GM23338 (cell line): ENCODE measurements at regions not wholly inside any gene's neighbourhood (a gene's known extent, or its start where the extent isn't known, plus 50 kb on each side); places are given as distances from the start of the nearest gene placed in this dataset.
A peak's percentile ranks its signal among the peaks of the same experiment; 100 is the strongest.

ENCODE experiments used
- ATAC-seq: fragments of 200-7000 bp; cut with Tn5 transposase; 3 replicates; pipeline ENCODE4 v1.9.1; 2020
- DNase-seq: peaks from one replicate; pipeline ENCODE4 v3.0.0-alpha.2; 2015; ENCODE audit warnings: low spot score
- H2AFZ ChIP-seq: fragments of 200-600 bp; sonication (generic); 2 replicates; pipeline ENCODE4 v1.8.0; 2016; ENCODE audit warnings: antibody characterized with exemption, mild to moderate bottlenecking, moderate library complexity
- H3F3A ChIP-seq: fragments of 200-600 bp; sonication (generic); replicated peaks from 2 replicates; pipeline ENCODE4 v1.8.0; 2017; ENCODE audit warnings: antibody characterized with exemption, mixed run types, low read depth
- H3K27ac ChIP-seq: fragments of 200-600 bp; sonication (generic); 2 replicates; pipeline ENCODE4 v1.6.1; 2016; ENCODE audit warnings: low read depth
- H3K27me3 ChIP-seq: fragments of 200-600 bp; sonication (generic); 2 replicates; pipeline ENCODE4 v1.8.0; 2016; ENCODE audit warnings: mild to moderate bottlenecking, mixed run types, moderate library complexity; ENCODE audit not compliant: insufficient read depth
- H3K36me3 ChIP-seq: fragments of 200-600 bp; sonication (generic); 2 replicates; pipeline ENCODE4 v1.8.0; 2016; ENCODE audit warnings: mild to moderate bottlenecking; ENCODE audit not compliant: insufficient read depth
- H3K4me1 ChIP-seq: fragments of 200-600 bp; sonication (generic); 2 replicates; pipeline ENCODE4 v1.8.0; 2016; ENCODE audit warnings: mild to moderate bottlenecking, moderate library complexity; ENCODE audit not compliant: insufficient read depth
- H3K4me2 ChIP-seq: fragments of 200-600 bp; sonication (generic); 2 replicates; pipeline ENCODE4 v1.7.1; 2017; ENCODE audit warnings: mixed run types
- H3K4me3 ChIP-seq: fragments of 200-600 bp; sonication (generic); 2 replicates; pipeline ENCODE4 v1.6.1; 2016; ENCODE audit warnings: mixed run types
- H3K79me2 ChIP-seq: fragments of 200-600 bp; sonication (generic); replicated peaks from 2 replicates; pipeline ENCODE4 v1.8.0; 2017; ENCODE audit warnings: mild to moderate bottlenecking; ENCODE audit not compliant: insufficient read depth
- H3K9me2 ChIP-seq: fragments of 200-600 bp; sonication (generic); 2 replicates; pipeline ENCODE4 v1.8.0; 2017; ENCODE audit not compliant: insufficient read depth
- H4K20me1 ChIP-seq: fragments of 200-600 bp; sonication (generic); replicated peaks from 2 replicates; pipeline ENCODE4 v1.8.0; 2017; ENCODE audit warnings: mild to moderate bottlenecking; ENCODE audit not compliant: insufficient read depth
- H3K27ac Mint-ChIP-seq: 2 replicates; pipeline ENCODE4 v1.8.0; 2020; ENCODE audit warnings: inconsistent platforms, mild to moderate bottlenecking, moderate library complexity, mixed read lengths
- H3K27me3 Mint-ChIP-seq: 3 replicates; pipeline ENCODE4 v1.8.0; 2022; ENCODE audit warnings: low read depth, mild to moderate bottlenecking, moderate library complexity, mixed read lengths, inconsistent platforms; ENCODE audit not compliant: insufficient read depth, poor library complexity
- H3K36me3 Mint-ChIP-seq: 3 replicates; pipeline ENCODE4 v1.8.0; 2021; ENCODE audit warnings: low read depth, mild to moderate bottlenecking, inconsistent platforms, moderate library complexity, mixed read lengths
- H3K4me1 Mint-ChIP-seq: 3 replicates; pipeline ENCODE4 v1.8.0; 2020; ENCODE audit warnings: mild to moderate bottlenecking, inconsistent platforms, mixed read lengths
- H3K4me3 Mint-ChIP-seq: 3 replicates; pipeline ENCODE4 v1.8.0; 2021; ENCODE audit warnings: moderate library complexity, mild to moderate bottlenecking, inconsistent platforms, mixed read lengths
- H3K9me3 Mint-ChIP-seq: 3 replicates; pipeline ENCODE4 v1.8.0; 2020; ENCODE audit warnings: moderate library complexity, mild to moderate bottlenecking, inconsistent platforms, mixed read lengths
- CREB1 ChIP-seq: fragments of 250-450 bp; sonication (Bioruptor Pico); IDR thresholded peaks from 2 replicates; pipeline ENCODE4 v1.5.0; 2020; ENCODE audit warnings: low read depth, mild to moderate bottlenecking, moderate library complexity
- CTCF ChIP-seq, 2 experiments: fragments of 200-600 bp in 1 of 2; sonication (generic) in 1 of 2; conservative IDR thresholded peaks; 2 replicates each; pipeline versions ENCODE4 v1.5.1 to v1.6.1; 2016 to 2017; ENCODE audit warnings: antibody characterized with exemption in 2 of 2, low read depth in 2 of 2, mild to moderate bottlenecking in 2 of 2, moderate library complexity in 1 of 2
- ETS1 ChIP-seq: IDR thresholded peaks from 2 replicates; pipeline ENCODE4 v1.6.1; 2016; ENCODE audit warnings: antibody characterized with exemption
- EZH2 ChIP-seq: fragments of 200-600 bp; sonication (generic); IDR thresholded peaks from one replicate; pipeline ENCODE4 v1.8.0; 2017; ENCODE audit warnings: antibody characterized with exemption, mild to moderate bottlenecking, low read depth; ENCODE audit not compliant: unreplicated experiment
- EZH2phosphoT487 ChIP-seq: fragments of 200-600 bp; sonication (generic); IDR thresholded peaks from one replicate; pipeline ENCODE4 v1.8.1; 2018; ENCODE audit warnings: antibody characterized with exemption; ENCODE audit not compliant: unreplicated experiment
- JUNB ChIP-seq: IDR thresholded peaks from one replicate; pipeline ENCODE4 v1.6.1; 2016; ENCODE audit warnings: antibody characterized with exemption; ENCODE audit not compliant: unreplicated experiment
- POLR2AphosphoS5 ChIP-seq: IDR thresholded peaks from 2 replicates; pipeline ENCODE4 v1.6.1; 2016; ENCODE audit warnings: antibody characterized with exemption, low read depth
- STAT1 ChIP-seq: IDR thresholded peaks from one replicate; pipeline ENCODE4 v1.6.1; 2016; ENCODE audit warnings: antibody characterized with exemption; ENCODE audit not compliant: unreplicated experiment
- ZNF462 ChIP-seq: fragments of 250-450 bp; sonication (Bioruptor Pico); IDR thresholded peaks from 2 replicates; pipeline ENCODE4 v1.5.0; 2020; ENCODE audit warnings: mild to moderate bottlenecking, moderate library complexity

- TF ChIP-seq EZH2phosphoT487 (no peak), STAT1 (no peak), CTCF (conservative IDR thresholded peaks at IDR 0.05; ENCODE audit: low read depth in 2 of 2) (no peak), ZNF462 (CRISPR knock-in tag) (no peak), JUNB (no peak), EZH2 (no peak), CREB1 (CRISPR knock-in tag) (no peak), POLR2AphosphoS5 (no peak), ETS1 (no peak)
- Histone ChIP-seq H3K4me2 (no peak overlapping the region), H3K79me2 (no peaks in the 10 kb centered on the region), H4K20me1 (no peaks in the 10 kb centered on the region), H3K27me3 (no peaks in the 10 kb centered on the region), H3F3A (no peaks in the 10 kb centered on the region), H3K27ac (no peak overlapping the region), H2AFZ (peak overlapping the region; percentile 72; the same call in 1 of the 2 replicates), H3K4me1 (peaks cover 13% of the 10 kb centered on the region), H3K4me3 (no peak overlapping the region), H3K9me2 (no peaks in the 10 kb centered on the region), H3K36me3 (no peaks in the 10 kb centered on the region)
- Mint-ChIP-seq H3K4me1 (peaks cover 22% of the 10 kb centered on the region), H3K27ac (0 out of 2 replicates have a peak overlapping the region, but pooled peaks have one; percentile 3), H3K36me3 (no peaks in the 10 kb centered on the region), H3K4me3 (no peak overlapping the region), H3K27me3 (peaks cover 3% of the 10 kb centered on the region), H3K9me3 (no peaks in the 10 kb centered on the region)
- DNase-seq = no peak
- no peak for ATAC-seq
These were observed 212.3 kb upstream of the ZNF217 start for GRCh38 chr20:53805895-53806384.
